HCT116 (cell line): ENCODE measurements at regions not wholly inside any gene's neighbourhood (a gene's known extent, or its start where the extent isn't known, plus 50 kb on each side); places are given as distances from the start of the nearest gene placed in this dataset.

Experiments used
- EZH2 ChIP-seq: fragments of 200-600 bp; sonication (generic); IDR thresholded peaks from 2 replicates; pipeline ENCODE4 v1.6.1; 2017; ENCODE audit warnings: antibody characterized with exemption, mixed run types
- POLR2A ChIP-seq: IDR thresholded peaks from 2 replicates; pipeline ENCODE4 v1.7.0; 2011; ENCODE audit warnings: borderline replicate concordance; ENCODE audit not compliant: insufficient read depth, insufficient read length; ENCODE audit errors: extremely low read depth
- REST ChIP-seq: IDR thresholded peaks from 2 replicates; pipeline ENCODE4 v1.6.1; 2012; ENCODE audit warnings: low read depth
- ZNF274 ChIP-seq: fragments of 200-500 bp; sonication (Bioruptor generic); IDR thresholded peaks from 2 replicates; pipeline ENCODE4 v1.6.1; 2014; ENCODE audit warnings: mild to moderate bottlenecking, low read depth, low read length, inconsistent platforms
- TF ChIP-seq, protein P1 (sequence below), 3 experiments: fragments of 200-600 bp in 1 of 3; sonication (generic) in 1 of 3; IDR thresholded peaks in 2 of 3; conservative IDR thresholded peaks in 1 of 3; 2 replicates each; pipeline ENCODE4 v1.5.1; 2012 to 2017; ENCODE audit warnings: low read depth in 2 of 3, low read length in 2 of 3, antibody characterized with exemption in 1 of 3, borderline replicate concordance in 1 of 3, control low read depth in 1 of 3, mild to moderate bottlenecking in 1 of 3, mixed read lengths in 1 of 3, mixed run types in 1 of 3, moderate library complexity in 1 of 3; ENCODE audit not compliant: insufficient read depth in 1 of 3

GRCh38 chr11:103798026-103798425 lies 238.4 kb upstream of the DDI1 start:
- TF ChIP-seq ZNF274 (no peak), POLR2A (no peak), REST (no peak), EZH2 (no peak)
- TF ChIP-seq, protein P1, sequence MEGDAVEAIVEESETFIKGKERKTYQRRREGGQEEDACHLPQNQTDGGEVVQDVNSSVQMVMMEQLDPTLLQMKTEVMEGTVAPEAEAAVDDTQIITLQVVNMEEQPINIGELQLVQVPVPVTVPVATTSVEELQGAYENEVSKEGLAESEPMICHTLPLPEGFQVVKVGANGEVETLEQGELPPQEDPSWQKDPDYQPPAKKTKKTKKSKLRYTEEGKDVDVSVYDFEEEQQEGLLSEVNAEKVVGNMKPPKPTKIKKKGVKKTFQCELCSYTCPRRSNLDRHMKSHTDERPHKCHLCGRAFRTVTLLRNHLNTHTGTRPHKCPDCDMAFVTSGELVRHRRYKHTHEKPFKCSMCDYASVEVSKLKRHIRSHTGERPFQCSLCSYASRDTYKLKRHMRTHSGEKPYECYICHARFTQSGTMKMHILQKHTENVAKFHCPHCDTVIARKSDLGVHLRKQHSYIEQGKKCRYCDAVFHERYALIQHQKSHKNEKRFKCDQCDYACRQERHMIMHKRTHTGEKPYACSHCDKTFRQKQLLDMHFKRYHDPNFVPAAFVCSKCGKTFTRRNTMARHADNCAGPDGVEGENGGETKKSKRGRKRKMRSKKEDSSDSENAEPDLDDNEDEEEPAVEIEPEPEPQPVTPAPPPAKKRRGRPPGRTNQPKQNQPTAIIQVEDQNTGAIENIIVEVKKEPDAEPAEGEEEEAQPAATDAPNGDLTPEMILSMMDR (IDR thresholded peaks at IDR 0.05 in 2 of 3, conservative IDR thresholded peaks at IDR 0.05 in 1 of 3; ENCODE audit: borderline replicate concordance in 1 of 3, insufficient read depth in 1 of 3, low read depth in 2 of 3, low read length in 2 of 3), result no peak
